K562 (cell line): ENCODE measurements at regions not wholly inside any gene's neighbourhood (a gene's known extent, or its start where the extent isn't known, plus 50 kb on each side); places are given as distances from the start of the nearest gene placed in this dataset.

Experiments
- CTCF ChIP-seq, 3 experiments: IDR thresholded peaks in 2 of 3; conservative IDR thresholded peaks in 1 of 3; 2 replicates each; pipeline ENCODE4 v1.5.1; 2011 to 2012; ENCODE audit warnings: low read length in 3 of 3, mild to moderate bottlenecking in 3 of 3, control low read depth in 2 of 3, improper control_type of control experiment in 1 of 3, inconsistent platforms in 1 of 3, low read depth in 1 of 3, mixed read lengths in 1 of 3, moderate library complexity in 1 of 3; ENCODE audit not compliant: insufficient read depth in 2 of 3
- EP300 ChIP-seq: IDR thresholded peaks from 2 replicates; pipeline ENCODE4 v1.6.1; 2012; ENCODE audit warnings: low read length, improper control_type of control experiment
- HDAC8 ChIP-seq: fragments of 450-650 bp; IDR thresholded peaks from 2 replicates; pipeline ENCODE4 v1.6.1; 2016; ENCODE audit warnings: mild to moderate bottlenecking, missing genetic modification characterization, moderate library complexity, missing compliant biosample characterization
- JUNB ChIP-seq: fragments of 450-650 bp; formaldehyde crosslinking; conservative IDR thresholded peaks from 2 replicates; pipeline ENCODE4 v1.4.0; 2020; ENCODE audit warnings: mild to moderate bottlenecking
- RBFOX2 ChIP-seq: fragments of 200-400 bp; formaldehyde crosslinking; IDR thresholded peaks from 2 replicates; pipeline ENCODE4 v1.6.1; 2017; ENCODE audit warnings: low read depth, mild to moderate bottlenecking, low read length, moderate library complexity
- STAT6 ChIP-seq: sonication (generic); formaldehyde crosslinking; IDR thresholded peaks from 2 replicates; pipeline ENCODE4 v1.8.1; 2023; ENCODE audit warnings: mild to moderate bottlenecking, missing genetic modification reagents

- TF ChIP-seq RBFOX2 (no peak), STAT6 (CRISPR knock-in tag) (no peak), JUNB (CRISPR knock-in tag) (no peak), CTCF (IDR thresholded peaks at IDR 0.05 in 2 of 3, conservative IDR thresholded peaks at IDR 0.05 in 1 of 3; ENCODE audit: insufficient read depth in 2 of 3, low read depth in 1 of 3, low read length in 3 of 3) (no peak), HDAC8 (tag) (no peak), EP300 (no peak)
Observed at GRCh38 chr1:106780066-106780465, 276.4 kb upstream of the PRMT6 start.
